ENCODE measurements at regions not wholly inside any gene's neighbourhood (a gene's known extent, or its start where the extent isn't known, plus 50 kb on each side); places are given as distances from the start of the nearest gene placed in this dataset.

- no peaks in the 10 kb centered on the region for H3K79me2 ChIP-seq (ENCODE audit: insufficient read depth, low read depth)
- H3K27ac ChIP-seq, result no peak overlapping the region
- no peak overlapping the region for H3K4me3 ChIP-seq (IDR thresholded peaks at IDR 0.05; ENCODE audit: insufficient read depth, low read depth, low read length)
- H3K9ac ChIP-seq, result no peak overlapping the region
- H4K20me1 ChIP-seq (ENCODE audit: insufficient read depth), result no peaks in the 10 kb centered on the region
- no peak overlapping the region for H3K4me2 ChIP-seq
- TF ChIP-seq, protein P1, sequence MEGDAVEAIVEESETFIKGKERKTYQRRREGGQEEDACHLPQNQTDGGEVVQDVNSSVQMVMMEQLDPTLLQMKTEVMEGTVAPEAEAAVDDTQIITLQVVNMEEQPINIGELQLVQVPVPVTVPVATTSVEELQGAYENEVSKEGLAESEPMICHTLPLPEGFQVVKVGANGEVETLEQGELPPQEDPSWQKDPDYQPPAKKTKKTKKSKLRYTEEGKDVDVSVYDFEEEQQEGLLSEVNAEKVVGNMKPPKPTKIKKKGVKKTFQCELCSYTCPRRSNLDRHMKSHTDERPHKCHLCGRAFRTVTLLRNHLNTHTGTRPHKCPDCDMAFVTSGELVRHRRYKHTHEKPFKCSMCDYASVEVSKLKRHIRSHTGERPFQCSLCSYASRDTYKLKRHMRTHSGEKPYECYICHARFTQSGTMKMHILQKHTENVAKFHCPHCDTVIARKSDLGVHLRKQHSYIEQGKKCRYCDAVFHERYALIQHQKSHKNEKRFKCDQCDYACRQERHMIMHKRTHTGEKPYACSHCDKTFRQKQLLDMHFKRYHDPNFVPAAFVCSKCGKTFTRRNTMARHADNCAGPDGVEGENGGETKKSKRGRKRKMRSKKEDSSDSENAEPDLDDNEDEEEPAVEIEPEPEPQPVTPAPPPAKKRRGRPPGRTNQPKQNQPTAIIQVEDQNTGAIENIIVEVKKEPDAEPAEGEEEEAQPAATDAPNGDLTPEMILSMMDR (conservative IDR thresholded peaks at IDR 0.05; ENCODE audit: low read depth, low read length), result no peak
- H3K27me3 ChIP-seq (ENCODE audit: insufficient read depth, low read depth), result no peaks in the 10 kb centered on the region
- H3K4me1 ChIP-seq (ENCODE audit: low read depth, poor library complexity, severe bottlenecking), result no peaks in the 10 kb centered on the region
- H3K36me3 ChIP-seq (ENCODE audit: insufficient read depth), result no peaks in the 10 kb centered on the region
- no peak overlapping the region for H2AFZ ChIP-seq (ENCODE audit: low read depth)
Observed at GRCh38 chr10:47158116-47159071, 141.6 kb upstream of the GDF10 start.

DNA sequence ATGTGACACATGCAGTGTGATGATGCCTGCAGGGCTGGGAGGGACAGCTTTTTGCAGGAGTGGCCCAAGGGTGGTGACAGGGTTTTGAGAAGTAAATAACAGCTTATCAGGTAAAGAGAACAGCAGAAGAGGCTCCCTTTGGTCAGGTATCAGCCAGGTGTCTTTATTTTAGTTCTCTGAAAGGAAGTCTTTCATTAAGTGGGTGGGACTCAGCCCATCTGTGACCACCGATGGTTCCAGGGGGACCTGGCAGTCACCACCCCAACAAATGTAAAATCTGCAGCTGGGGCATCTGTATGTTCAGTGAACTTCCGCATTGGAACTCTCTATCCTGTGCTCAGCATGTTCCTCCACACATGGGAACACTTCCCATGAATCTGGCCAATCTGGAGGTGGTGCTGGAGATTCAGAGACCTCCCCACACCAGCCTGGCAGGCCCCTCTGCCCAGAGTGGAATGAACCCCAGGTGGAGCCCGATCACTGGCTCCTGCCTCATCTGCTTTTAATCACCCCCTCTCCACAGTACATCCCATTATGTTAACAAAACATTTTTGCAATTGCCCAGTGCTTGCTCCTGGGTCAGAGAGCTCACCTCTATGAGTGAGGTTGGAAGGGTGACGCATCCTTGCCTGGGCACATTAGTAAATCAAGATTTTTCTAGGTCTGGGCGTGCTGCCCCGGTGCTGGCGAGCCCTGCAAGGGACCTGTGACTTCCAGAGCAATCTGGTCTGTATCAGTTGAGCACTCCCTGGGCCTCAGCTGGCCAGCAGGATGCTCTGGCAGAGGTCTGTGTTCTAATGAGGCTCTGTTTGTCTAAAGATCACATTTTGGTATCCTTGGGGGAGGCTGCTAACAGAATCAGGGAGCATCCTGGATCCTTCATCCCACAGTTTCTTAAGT lies 140.4 kb upstream of the GDF10 start:
- Histone ChIP-seq H3K27me3 (ENCODE audit: insufficient read depth, low read depth) (no peaks in the 10 kb centered on the region), H3K79me2 (ENCODE audit: insufficient read depth, low read depth) (no peaks in the 10 kb centered on the region), H3K4me3 (IDR thresholded peaks at IDR 0.05; ENCODE audit: insufficient read depth, low read depth, low read length) (no peak overlapping the region), H3K4me1 (ENCODE audit: low read depth, poor library complexity, severe bottlenecking) (no peaks in the 10 kb centered on the region), H3K4me2 (no peak overlapping the region), H3K27ac (no peak overlapping the region), H4K20me1 (ENCODE audit: insufficient read depth) (no peaks in the 10 kb centered on the region), H3K36me3 (ENCODE audit: insufficient read depth) (no peaks in the 10 kb centered on the region), H3K9ac (no peak overlapping the region), H2AFZ (ENCODE audit: low read depth) (no peak overlapping the region)
- TF ChIP-seq, protein P1 (conservative IDR thresholded peaks at IDR 0.05; ENCODE audit: low read depth, low read length), result no peak

- Histone ChIP-seq H3K27me3 (ENCODE audit: insufficient read depth, low read depth) (no peaks in the 10 kb centered on the region), H3K36me3 (ENCODE audit: insufficient read depth) (no peaks in the 10 kb centered on the region), H3K9ac (no peak overlapping the region), H4K20me1 (ENCODE audit: insufficient read depth) (no peaks in the 10 kb centered on the region), H2AFZ (ENCODE audit: low read depth) (no peak overlapping the region), H3K79me2 (ENCODE audit: insufficient read depth, low read depth) (no peaks in the 10 kb centered on the region), H3K4me3 (IDR thresholded peaks at IDR 0.05; ENCODE audit: insufficient read depth, low read depth, low read length) (no peak overlapping the region), H3K4me1 (ENCODE audit: low read depth, poor library complexity, severe bottlenecking) (no peaks in the 10 kb centered on the region), H3K4me2 (no peak overlapping the region), H3K27ac (no peak overlapping the region)
- TF ChIP-seq, protein P1 (conservative IDR thresholded peaks at IDR 0.05; ENCODE audit: low read depth, low read length), result no peak
Observed at GRCh38 chr10:47160261-47160908, 139.6 kb upstream of the GDF10 start.

- Histone ChIP-seq H3K79me2 (ENCODE audit: insufficient read depth, low read depth) (no peaks in the 10 kb centered on the region), H4K20me1 (ENCODE audit: insufficient read depth) (no peaks in the 10 kb centered on the region), H3K4me3 (IDR thresholded peaks at IDR 0.05; ENCODE audit: insufficient read depth, low read depth, low read length) (no peak overlapping the region), H2AFZ (ENCODE audit: low read depth) (no peak overlapping the region), H3K9ac (no peak overlapping the region), H3K27ac (no peak overlapping the region), H3K4me2 (no peak overlapping the region), H3K4me1 (ENCODE audit: low read depth, poor library complexity, severe bottlenecking) (no peaks in the 10 kb centered on the region), H3K27me3 (ENCODE audit: insufficient read depth, low read depth) (no peaks in the 10 kb centered on the region), H3K36me3 (ENCODE audit: insufficient read depth) (no peaks in the 10 kb centered on the region)
- TF ChIP-seq, protein P1 (conservative IDR thresholded peaks at IDR 0.05; ENCODE audit: low read depth, low read length), result no peak
Observed at GRCh38 chr10:47160967-47161366, 139.0 kb upstream of the GDF10 start.
